ENCODE measurements at regions not wholly inside any gene's neighbourhood (a gene's known extent, or its start where the extent isn't known, plus 50 kb on each side); places are given as distances from the start of the nearest gene placed in this dataset.
A peak's percentile ranks its signal among the peaks of the same experiment; 100 is the strongest.
"Not testable (repeated sequence)": the region's sequence is repeated elsewhere in the genome, so short reads cannot be mapped to it uniquely, and the experiment has no call there.

DNA sequence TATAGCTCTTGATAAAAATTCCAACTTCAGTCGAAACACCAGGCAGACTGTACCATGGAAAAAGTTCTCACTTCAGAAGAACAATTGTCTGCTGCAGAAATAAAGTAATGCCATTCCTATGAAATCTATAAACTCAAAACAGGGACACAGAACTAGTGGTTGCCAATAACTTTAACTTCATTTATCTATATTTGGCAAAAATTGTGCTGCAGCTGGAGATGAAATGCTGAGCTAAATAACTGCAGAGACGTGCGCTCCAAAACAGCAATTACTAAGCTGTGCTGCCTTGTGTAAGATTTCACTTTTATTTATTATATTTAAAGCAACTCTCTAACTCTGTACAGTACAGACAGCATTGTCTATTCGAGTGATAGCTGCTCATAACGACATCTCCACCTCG, 540.1 kb upstream of the ID2 start:
- no peak overlapping the region for H3K4me2 ChIP-seq (ENCODE audit: low read length)
- H3K4me1 ChIP-seq (ENCODE audit: control insufficient read depth, insufficient read depth, low read length) = peaks cover 29% of the 10 kb centered on the region
- H3K4me3 ChIP-seq (ENCODE audit: low read length) = no peak overlapping the region
- H3K9me3 ChIP-seq (replicated peaks; ENCODE audit: low read length) = no peaks in the 10 kb centered on the region
- H3K27me3 ChIP-seq (ENCODE audit: control insufficient read depth, insufficient read depth, low read length) = no peaks in the 10 kb centered on the region
- no peak overlapping the region for H3K9ac ChIP-seq (ENCODE audit: low read depth, low read length)
- no peaks in the 10 kb centered on the region for H3K36me3 ChIP-seq (ENCODE audit: insufficient read depth, low read length)

DNA sequence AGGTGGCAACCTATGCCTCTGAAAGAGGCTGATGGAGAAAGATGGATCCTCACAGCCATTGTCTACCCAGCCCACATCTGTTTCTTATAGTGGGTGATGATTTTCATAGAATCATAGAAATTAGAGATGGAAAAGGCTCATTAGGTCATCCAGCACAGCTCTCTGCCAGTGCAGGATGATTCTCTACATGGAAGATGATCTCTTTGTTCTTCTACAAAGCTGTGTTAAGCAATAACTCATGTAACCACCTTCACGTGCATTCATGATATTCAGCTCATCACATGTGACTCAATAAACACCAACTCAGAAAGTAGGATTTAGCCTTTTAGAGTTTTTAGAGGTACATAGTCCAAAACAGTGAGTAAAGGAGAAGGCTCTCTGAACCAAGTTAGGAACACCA, 539.4 kb upstream of the ID2 start:
- Histone ChIP-seq H3K9ac (ENCODE audit: low read depth, low read length) (no peak overlapping the region), H3K27me3 (ENCODE audit: control insufficient read depth, insufficient read depth, low read length) (no peaks in the 10 kb centered on the region), H3K4me3 (ENCODE audit: low read length) (no peak overlapping the region), H3K9me3 (replicated peaks; ENCODE audit: low read length) (no peaks in the 10 kb centered on the region), H3K36me3 (ENCODE audit: insufficient read depth, low read length) (no peaks in the 10 kb centered on the region), H3K4me1 (ENCODE audit: control insufficient read depth, insufficient read depth, low read length) (peaks cover 31% of the 10 kb centered on the region), H3K4me2 (ENCODE audit: low read length) (no peak overlapping the region)

DNA sequence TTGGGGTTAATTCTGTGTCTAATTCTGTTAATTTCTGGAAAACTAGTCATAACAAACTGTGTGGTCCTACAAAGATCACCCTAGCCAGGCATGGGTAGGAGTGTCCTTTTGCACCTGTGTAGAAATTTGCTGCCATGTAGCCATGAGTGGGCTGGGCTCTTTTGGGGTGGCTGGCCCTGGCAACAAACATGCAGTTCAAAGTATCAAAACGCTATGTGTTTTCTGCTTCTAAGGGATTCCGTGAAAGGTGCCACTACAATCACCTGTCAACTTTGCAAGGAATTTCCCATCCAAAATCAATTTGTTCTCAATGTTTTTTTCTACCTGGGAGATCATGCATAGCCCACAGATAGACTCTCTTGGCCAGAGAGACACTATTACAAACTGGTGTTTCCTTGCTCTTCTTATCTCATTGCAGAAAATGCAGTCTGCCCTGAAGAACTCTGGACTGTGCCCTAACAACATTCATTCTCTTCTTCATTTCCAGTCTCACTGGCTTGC, 537.7 kb upstream of the ID2 start:
- H3K4me1 ChIP-seq (ENCODE audit: control insufficient read depth, insufficient read depth, low read length) = peaks cover 42% of the 10 kb centered on the region
- no peak overlapping the region for H3K4me3 ChIP-seq (ENCODE audit: low read length)
- no peaks in the 10 kb centered on the region for H3K36me3 ChIP-seq (ENCODE audit: insufficient read depth, low read length)
- no peaks in the 10 kb centered on the region for H3K9me3 ChIP-seq (replicated peaks; ENCODE audit: low read length)
- no peak overlapping the region for H3K9ac ChIP-seq (ENCODE audit: low read depth, low read length)
- peak overlapping the region; percentile 22 for H3K4me2 ChIP-seq (ENCODE audit: low read length)
- no peaks in the 10 kb centered on the region for H3K27me3 ChIP-seq (ENCODE audit: control insufficient read depth, insufficient read depth, low read length)

DNA sequence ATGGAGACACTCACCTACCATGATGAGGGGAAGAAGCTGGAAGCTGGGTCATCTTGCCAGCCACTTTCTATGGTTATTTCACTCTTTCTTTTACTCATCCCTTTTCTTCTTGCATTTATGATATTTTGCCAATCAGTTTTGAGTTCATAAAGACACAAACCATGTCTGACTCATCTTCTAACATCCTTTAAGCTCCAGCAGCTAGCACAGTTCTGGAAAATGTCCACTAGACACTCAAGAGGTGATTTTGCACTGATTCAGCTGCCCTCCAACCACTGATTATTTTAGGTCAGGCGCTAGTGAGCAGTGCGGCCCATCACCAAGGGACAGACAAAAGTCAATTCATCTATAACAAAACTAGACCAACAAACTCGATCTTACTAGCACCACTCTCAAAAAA, 537.1 kb upstream of the ID2 start:
- Histone ChIP-seq H3K4me1 (ENCODE audit: control insufficient read depth, insufficient read depth, low read length) (peaks cover 39% of the 10 kb centered on the region), H3K9ac (ENCODE audit: low read depth, low read length) (no peak overlapping the region), H3K4me3 (ENCODE audit: low read length) (no peak overlapping the region), H3K4me2 (ENCODE audit: low read length) (peak overlapping the region; percentile 32), H3K27me3 (ENCODE audit: control insufficient read depth, insufficient read depth, low read length) (no peaks in the 10 kb centered on the region), H3K36me3 (ENCODE audit: insufficient read depth, low read length) (no peaks in the 10 kb centered on the region), H3K9me3 (replicated peaks; ENCODE audit: low read length) (no peaks in the 10 kb centered on the region)

DNA sequence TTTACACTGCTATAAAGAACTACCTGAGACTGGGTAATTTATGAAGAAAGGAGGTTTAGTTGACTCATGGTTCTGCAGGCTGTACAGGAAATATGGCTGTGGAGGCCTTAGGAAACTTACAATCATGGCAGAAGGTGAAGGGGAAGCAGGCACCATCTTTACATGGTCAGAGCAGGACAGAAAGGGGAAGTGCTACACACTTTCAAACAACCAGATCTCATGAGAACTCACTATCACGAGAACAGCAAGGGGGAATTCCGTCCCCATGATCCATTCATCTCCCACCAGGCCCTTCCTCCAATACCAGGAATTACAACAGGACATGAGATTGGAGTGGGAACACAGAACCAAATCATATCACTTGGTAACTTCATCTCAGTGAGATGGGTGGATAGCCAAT, 536.5 kb upstream of the ID2 start:
- H3K36me3 ChIP-seq (ENCODE audit: insufficient read depth, low read length); H3K9ac ChIP-seq (ENCODE audit: low read depth, low read length); H3K27me3 ChIP-seq (ENCODE audit: control insufficient read depth, insufficient read depth, low read length); H3K9me3 ChIP-seq (replicated peaks; ENCODE audit: low read length); H3K4me3 ChIP-seq (ENCODE audit: low read length): not testable (repeated sequence)
- peak overlapping the region; percentile 32 for H3K4me2 ChIP-seq (ENCODE audit: low read length)
- H3K4me1 ChIP-seq (ENCODE audit: control insufficient read depth, insufficient read depth, low read length) = peaks cover 44% of the 10 kb centered on the region

DNA sequence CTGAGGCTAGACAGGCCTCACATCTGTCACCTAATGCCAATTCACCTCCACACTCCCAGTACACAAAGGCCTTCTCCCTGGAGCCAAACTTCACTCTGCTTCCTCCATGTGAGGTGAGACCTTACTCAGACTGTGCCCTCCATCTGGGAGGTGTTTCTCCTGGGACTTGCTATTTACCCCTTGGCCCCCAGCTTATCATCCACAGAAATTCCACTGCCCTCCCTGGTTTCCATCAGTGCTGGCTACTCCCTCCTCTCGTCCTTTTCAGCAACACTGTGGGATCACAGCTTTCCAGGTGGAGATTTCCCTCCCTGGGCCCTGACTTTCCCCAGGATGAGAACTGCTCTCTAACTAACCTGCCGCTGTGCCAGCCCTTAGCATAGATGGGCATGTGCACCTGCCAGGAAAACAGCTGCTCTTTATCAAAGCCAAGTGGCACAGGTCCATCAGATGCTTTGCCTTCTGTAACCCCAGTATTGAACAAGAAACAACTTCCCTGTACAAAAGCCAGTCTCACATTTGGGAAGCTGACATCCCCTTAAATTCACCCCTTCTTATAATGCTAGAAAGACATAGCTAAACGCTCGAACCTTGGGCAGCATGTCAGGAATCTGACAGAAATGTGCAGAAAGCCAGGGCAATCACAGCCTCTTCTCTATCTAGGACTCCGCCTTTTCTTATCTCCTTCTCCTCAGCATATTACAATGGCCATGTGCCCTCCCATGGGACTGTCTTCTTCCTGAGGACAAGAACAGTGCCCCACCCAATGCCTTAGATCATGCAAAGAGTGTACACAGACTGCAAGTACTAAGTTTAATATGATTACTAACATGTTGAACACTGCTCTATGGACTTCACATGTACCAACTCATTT, 535.5 kb upstream of the ID2 start:
- Histone ChIP-seq H3K4me2 (ENCODE audit: low read length) (no peak overlapping the region), H3K9me3 (replicated peaks; ENCODE audit: low read length) (no peaks in the 10 kb centered on the region), H3K36me3 (ENCODE audit: insufficient read depth, low read length) (no peaks in the 10 kb centered on the region), H3K4me3 (ENCODE audit: low read length) (no peak overlapping the region), H3K27me3 (ENCODE audit: control insufficient read depth, insufficient read depth, low read length) (no peaks in the 10 kb centered on the region), H3K4me1 (ENCODE audit: control insufficient read depth, insufficient read depth, low read length) (peaks cover 44% of the 10 kb centered on the region), H3K9ac (ENCODE audit: low read depth, low read length) (no peak overlapping the region)

DNA sequence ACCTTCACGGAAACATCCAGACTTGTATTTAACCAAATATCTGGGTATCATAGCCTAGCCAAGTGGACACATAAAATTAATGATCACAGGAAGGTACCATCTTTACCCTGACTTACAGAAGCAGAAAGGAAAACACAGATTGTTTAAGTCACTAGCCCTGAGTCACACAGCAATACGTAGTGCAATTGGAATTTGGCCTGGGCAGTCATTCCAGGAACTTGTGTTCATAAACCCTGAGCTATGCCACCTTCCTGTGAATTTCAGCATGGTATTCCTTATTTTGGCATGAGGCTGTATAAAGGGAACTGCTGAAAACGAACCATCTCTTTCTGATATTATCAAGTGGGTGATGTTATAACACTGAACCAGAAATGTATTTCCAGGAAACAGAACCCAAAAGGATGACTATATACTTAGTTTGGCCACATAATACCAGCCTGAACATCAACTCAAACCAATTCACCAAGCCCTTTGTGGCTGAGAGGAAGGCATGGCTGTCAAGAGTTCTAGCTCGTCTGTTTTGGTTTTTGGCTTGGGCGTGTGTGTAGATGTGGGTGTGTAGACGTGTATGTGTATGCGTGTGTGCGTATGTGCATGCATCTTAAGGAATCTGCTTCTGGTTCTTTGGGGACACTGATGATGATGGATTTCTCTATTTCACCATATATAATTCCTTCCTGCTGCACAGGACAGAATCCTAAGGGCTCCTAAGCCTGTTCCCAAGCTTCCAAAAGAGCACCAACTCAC, 533.4 kb upstream of the ID2 start:
- no peak overlapping the region for H3K9ac ChIP-seq (ENCODE audit: low read depth, low read length)
- peaks cover 44% of the 10 kb centered on the region for H3K4me1 ChIP-seq (ENCODE audit: control insufficient read depth, insufficient read depth, low read length)

DNA sequence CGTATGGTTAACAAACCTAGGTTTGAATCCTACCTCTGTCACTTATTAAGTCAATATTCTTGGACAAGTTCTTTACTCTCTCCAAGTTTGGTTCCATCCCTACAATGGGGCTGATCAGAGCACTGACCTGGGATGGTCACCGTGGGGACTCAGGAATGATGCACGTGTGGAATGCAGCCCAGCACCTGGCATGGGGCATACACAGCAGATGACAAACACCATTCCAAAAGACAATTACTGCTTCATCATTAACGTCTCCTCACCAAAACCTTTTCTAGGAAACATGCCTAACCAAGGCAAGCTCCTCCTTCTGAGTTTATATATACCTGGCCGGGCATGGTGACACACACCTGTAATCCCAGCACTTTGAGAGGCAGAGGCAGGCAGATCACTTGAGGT, 532.9 kb upstream of the ID2 start:
- no peaks in the 10 kb centered on the region for H3K9me3 ChIP-seq (replicated peaks; ENCODE audit: low read length)

More for the DNA sequence above, 533.4 kb upstream of the ID2 start:
- H3K36me3 ChIP-seq (ENCODE audit: insufficient read depth, low read length) = no peaks in the 10 kb centered on the region
- no peak overlapping the region for H3K4me3 ChIP-seq (ENCODE audit: low read length)
- no peaks in the 10 kb centered on the region for H3K27me3 ChIP-seq (ENCODE audit: control insufficient read depth, insufficient read depth, low read length)
- H3K4me2 ChIP-seq (ENCODE audit: low read length) = peak overlapping the region; percentile 13
- no peaks in the 10 kb centered on the region for H3K9me3 ChIP-seq (replicated peaks; ENCODE audit: low read length)

DNA sequence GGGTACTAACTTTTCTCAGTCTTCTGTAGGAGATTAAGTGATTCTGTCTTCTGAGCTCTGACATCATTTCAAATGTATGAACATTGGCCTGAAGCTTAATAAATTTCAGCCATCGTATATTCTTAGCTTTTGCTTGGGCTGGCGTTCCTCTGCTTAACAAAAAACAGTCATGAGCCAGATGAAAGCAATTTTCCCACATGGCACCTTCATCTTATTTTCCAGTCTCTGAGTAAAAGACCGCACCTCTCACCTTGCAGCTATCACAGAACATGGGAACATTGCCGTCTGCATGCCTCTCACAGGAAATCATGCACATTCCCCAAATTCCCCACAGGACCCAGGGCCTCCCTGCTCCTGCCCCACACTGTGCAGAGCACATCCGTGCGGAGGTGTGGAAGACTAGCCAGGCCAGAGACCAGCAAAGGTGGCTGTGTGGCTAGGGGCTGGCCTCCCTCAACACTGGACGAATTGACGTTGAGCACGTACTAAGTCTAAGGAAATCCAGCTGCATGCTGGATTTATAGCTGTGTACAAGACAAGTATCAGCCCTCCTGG, 531.8 kb upstream of the ID2 start:
- no peaks in the 10 kb centered on the region for H3K27me3 ChIP-seq (ENCODE audit: control insufficient read depth, insufficient read depth, low read length)
- no peak overlapping the region for H3K4me2 ChIP-seq (ENCODE audit: low read length)
- peaks cover 44% of the 10 kb centered on the region for H3K4me1 ChIP-seq (ENCODE audit: control insufficient read depth, insufficient read depth, low read length)
- H3K36me3 ChIP-seq (ENCODE audit: insufficient read depth, low read length) = no peaks in the 10 kb centered on the region
- no peaks in the 10 kb centered on the region for H3K9me3 ChIP-seq (replicated peaks; ENCODE audit: low read length)
- no peak overlapping the region for H3K9ac ChIP-seq (ENCODE audit: low read depth, low read length)
- no peak overlapping the region for H3K4me3 ChIP-seq (ENCODE audit: low read length)

More for the DNA sequence above, 532.9 kb upstream of the ID2 start:
- H3K4me2 ChIP-seq (ENCODE audit: low read length) = peak overlapping the region; percentile 13
- peaks cover 44% of the 10 kb centered on the region for H3K4me1 ChIP-seq (ENCODE audit: control insufficient read depth, insufficient read depth, low read length)
- H3K4me3 ChIP-seq (ENCODE audit: low read length) = no peak overlapping the region
- no peak overlapping the region for H3K9ac ChIP-seq (ENCODE audit: low read depth, low read length)
- no peaks in the 10 kb centered on the region for H3K27me3 ChIP-seq (ENCODE audit: control insufficient read depth, insufficient read depth, low read length)
- H3K36me3 ChIP-seq (ENCODE audit: insufficient read depth, low read length) = no peaks in the 10 kb centered on the region

DNA sequence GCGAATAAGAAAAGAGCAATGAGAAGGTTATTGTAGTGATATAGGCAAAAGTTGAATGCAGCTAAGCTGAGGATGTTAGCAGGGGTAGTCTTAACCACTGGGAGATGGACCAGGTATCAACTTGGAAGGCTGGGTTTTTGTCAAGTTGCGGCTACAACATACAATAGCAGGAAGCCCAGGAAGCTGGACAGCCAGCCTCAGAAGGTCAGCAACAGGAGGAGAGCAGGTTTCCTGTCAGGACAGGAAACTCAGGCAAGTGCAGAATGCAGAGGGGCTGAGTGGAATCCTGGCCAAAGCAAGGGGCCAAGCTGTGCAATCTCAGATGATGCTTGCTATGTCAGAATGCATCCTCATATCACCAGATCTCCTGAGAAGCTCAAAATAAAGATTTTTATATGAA, 530.0 kb upstream of the ID2 start:
- Histone ChIP-seq H3K4me3 (ENCODE audit: low read length) (no peak overlapping the region), H3K4me1 (ENCODE audit: control insufficient read depth, insufficient read depth, low read length) (peaks cover 38% of the 10 kb centered on the region), H3K9me3 (replicated peaks; ENCODE audit: low read length) (no peaks in the 10 kb centered on the region), H3K9ac (ENCODE audit: low read depth, low read length) (no peak overlapping the region), H3K27me3 (ENCODE audit: control insufficient read depth, insufficient read depth, low read length) (no peaks in the 10 kb centered on the region), H3K36me3 (ENCODE audit: insufficient read depth, low read length) (no peaks in the 10 kb centered on the region), H3K4me2 (ENCODE audit: low read length) (no peak overlapping the region)

DNA sequence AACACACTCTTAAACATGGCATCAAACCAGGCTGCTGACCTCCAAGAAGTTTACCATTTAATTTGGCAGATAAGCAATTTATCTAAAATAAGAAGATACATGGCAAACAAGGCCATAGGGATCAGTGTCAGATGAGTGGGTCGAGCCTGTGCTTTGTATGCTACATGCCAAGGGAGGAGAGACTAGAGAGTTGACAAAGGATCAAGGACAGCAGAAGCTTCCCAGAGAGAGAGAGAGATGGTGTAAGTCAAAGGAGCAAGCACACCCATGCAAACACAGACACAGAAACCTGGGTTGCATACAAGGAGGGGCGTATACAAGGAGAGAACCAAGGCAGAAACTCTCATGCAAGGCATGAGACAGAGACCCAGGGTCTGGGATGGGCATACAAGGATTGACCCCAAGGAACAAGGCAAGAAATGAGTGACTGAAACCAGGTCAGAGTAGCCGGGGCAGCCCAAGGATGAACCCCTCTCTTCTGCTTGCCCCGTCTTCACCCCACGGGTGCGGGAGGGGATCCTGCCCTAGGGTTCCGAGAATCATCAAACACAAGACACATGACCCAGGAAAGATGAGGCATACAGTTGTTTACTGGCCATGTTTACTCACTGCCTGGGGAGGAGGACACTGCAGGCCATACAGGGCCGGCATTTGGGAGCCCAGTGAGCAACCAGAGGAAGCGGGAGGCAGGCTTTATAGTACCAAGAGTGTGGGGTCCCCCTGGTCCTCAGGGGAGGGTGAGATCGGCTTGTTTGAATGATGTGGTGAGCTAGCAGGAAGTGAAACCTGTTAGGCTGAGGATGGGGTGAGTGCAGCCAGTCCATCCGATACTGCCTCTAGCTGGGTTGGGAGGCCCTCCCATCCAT, 529.2 kb upstream of the ID2 start:
- no peak overlapping the region for H3K4me3 ChIP-seq (ENCODE audit: low read length)
- H3K9ac ChIP-seq (ENCODE audit: low read depth, low read length) = no peak overlapping the region
- H3K9me3 ChIP-seq (replicated peaks; ENCODE audit: low read length) = no peaks in the 10 kb centered on the region
- H3K27me3 ChIP-seq (ENCODE audit: control insufficient read depth, insufficient read depth, low read length) = no peaks in the 10 kb centered on the region
- no peak overlapping the region for H3K4me2 ChIP-seq (ENCODE audit: low read length)
- H3K4me1 ChIP-seq (ENCODE audit: control insufficient read depth, insufficient read depth, low read length) = peaks cover 38% of the 10 kb centered on the region
- no peaks in the 10 kb centered on the region for H3K36me3 ChIP-seq (ENCODE audit: insufficient read depth, low read length)

Measured in skeletal muscle satellite cell (primary cell).